B cell (primary cell): ENCODE measurements at regions not wholly inside any gene's neighbourhood (a gene's known extent, or its start where the extent isn't known, plus 50 kb on each side); places are given as distances from the start of the nearest gene placed in this dataset.

Experiments used
- ATAC-seq: fragments of 200-7000 bp; cut with Tn5 transposase; one replicate; pipeline ENCODE4 v1.10.0; 2021; ENCODE audit warnings: low read depth, mild to moderate bottlenecking, moderate number of reproducible peaks, moderate library complexity
- CTCF ChIA-PET: fragments of 350-600 bp; sonication (Branson Sonifier 250); formaldehyde crosslinking; loops from one replicate; lab custom pipeline; 2021; ENCODE audit warnings: antibody characterized with exemption, inconsistent platforms; lab: Charles Lee
- POLR2A ChIA-PET: fragments of 350-600 bp; sonication (Branson Sonifier 250); formaldehyde crosslinking; loops from one replicate; lab custom pipeline; 2021; ENCODE audit warnings: antibody characterized with exemption; lab: Charles Lee
- DNase-seq: peaks from one replicate; pipeline ENCODE4 v3.0.0; 2013
- H2AFZ ChIP-seq: 2 replicates; pipeline ENCODE4 v1.6.1; 2012; ENCODE audit warnings: mild to moderate bottlenecking, low read depth, low read length; ENCODE audit not compliant: insufficient read depth, poor library complexity, severe bottlenecking
- H3K27ac ChIP-seq, 2 donors: 1 replicate in 1 of 2; 2 replicates in 1 of 2; pipeline ENCODE4 v1.5.1; 2012 to 2013; ENCODE audit warnings: low read length in 2 of 2, mild to moderate bottlenecking in 2 of 2, moderate library complexity in 1 of 2
- H3K27me3 ChIP-seq, 4 experiments: fragments of 200-600 bp in 1 of 4; sonication (generic) in 1 of 4; replicated peaks in 1 of 4; 1 replicate in 2 of 4; 2 replicates in 2 of 4; pipeline versions ENCODE4 v1.6.1 to v1.7.0; 2013 to 2016; ENCODE audit warnings: low read length in 3 of 4, mild to moderate bottlenecking in 2 of 4, mixed read lengths in 1 of 4, moderate library complexity in 1 of 4; ENCODE audit not compliant: insufficient read depth in 4 of 4, control insufficient read depth in 3 of 4; ENCODE audit errors: control extremely low read depth in 1 of 4
- H3K36me3 ChIP-seq, 2 experiments: replicated peaks in 1 of 2; 1 replicate in 1 of 2; 2 replicates in 1 of 2; pipeline versions ENCODE4 v1.6.1 to v1.7.1; 2013; ENCODE audit warnings: low read length in 1 of 2; ENCODE audit not compliant: insufficient read depth in 2 of 2, control insufficient read depth in 1 of 2; ENCODE audit errors: control extremely low read depth in 1 of 2, extremely low read depth in 1 of 2
- H3K4me1 ChIP-seq, 2 donors: fragments of 200-600 bp in 1 of 2; sonication (generic) in 1 of 2; 1 replicate in 1 of 2; 2 replicates in 1 of 2; pipeline versions ENCODE4 v1.5.1 to v1.6.1; 2013 to 2017; ENCODE audit warnings: low read length in 2 of 2; ENCODE audit not compliant: control insufficient read depth in 2 of 2, insufficient read depth in 2 of 2
- H3K4me2 ChIP-seq: replicated peaks from 2 replicates; pipeline ENCODE3; 2012; ENCODE audit warnings: mild to moderate bottlenecking, low read depth, low read length; ENCODE audit not compliant: poor library complexity, severe bottlenecking
- H3K4me3 ChIP-seq, 5 experiments: fragments of 200-600 bp in 1 of 5; sonication (generic) in 1 of 5; 1 replicate in 3 of 5; 2 replicates in 2 of 5; pipeline versions ENCODE4 v1.5.1 to v1.7.0; 2011 to 2016; ENCODE audit warnings: low read length in 4 of 5, mild to moderate bottlenecking in 4 of 5, low read depth in 2 of 5, control low read depth in 1 of 5, moderate library complexity in 1 of 5; ENCODE audit not compliant: insufficient read depth in 1 of 5; ENCODE audit errors: control extremely low read depth in 1 of 5, extremely low read depth in 1 of 5
- H3K79me2 ChIP-seq: fragments of 200-600 bp; sonication (generic); one replicate; pipeline ENCODE4 v1.6.0; 2016; ENCODE audit warnings: low read length; ENCODE audit not compliant: control insufficient read depth, insufficient read depth
- H3K9ac ChIP-seq: fragments of 200-600 bp; sonication (generic); 2 replicates; pipeline ENCODE4 v1.6.1; 2017; ENCODE audit warnings: mild to moderate bottlenecking, low read length, moderate library complexity
- H3K9me3 ChIP-seq, 3 donors: one replicate each; pipeline versions ENCODE4 v1.6.1 to v1.7.1; 2013; ENCODE audit warnings: low read length in 2 of 3; ENCODE audit not compliant: control insufficient read depth in 2 of 3, insufficient read depth in 1 of 3; ENCODE audit errors: control extremely low read depth in 1 of 3
- H4K20me1 ChIP-seq: 2 replicates; pipeline ENCODE4 v1.6.0; 2012; ENCODE audit warnings: mild to moderate bottlenecking, low read length; ENCODE audit not compliant: insufficient read depth, control insufficient read depth, poor library complexity, severe bottlenecking
- H3K27ac Mint-ChIP-seq: one replicate; pipeline ENCODE4 v1.8.0; 2021; ENCODE audit warnings: mixed read lengths
- H3K27me3 Mint-ChIP-seq: one replicate; pipeline ENCODE4 v1.8.0; 2021; ENCODE audit warnings: mixed read lengths
- H3K4me1 Mint-ChIP-seq: one replicate; pipeline ENCODE4 v1.8.0; 2021; ENCODE audit warnings: mixed read lengths
- H3K4me3 Mint-ChIP-seq: one replicate; pipeline ENCODE4 v1.8.0; 2021; ENCODE audit warnings: mixed read lengths
- H3K9me3 Mint-ChIP-seq: one replicate; pipeline ENCODE4 v1.8.0; 2022; ENCODE audit warnings: mixed read lengths; ENCODE audit not compliant: insufficient read depth
- EZH2 ChIP-seq: IDR thresholded peaks from 2 replicates; pipeline ENCODE4 v1.6.1; 2012; ENCODE audit warnings: borderline replicate concordance, low read depth, mild to moderate bottlenecking, moderate library complexity, low read length; ENCODE audit not compliant: insufficient read depth, poor library complexity, severe bottlenecking
- WGBS: methylation state at CpG from one replicate; pipeline ENCODE4 v1.1.5; 2013; ENCODE audit warnings: missing lambda C conversion rate; ENCODE audit not compliant: insufficient coverage; 5-methylcytosine and 5-hydroxymethylcytosine counted together
- intact Hi-C: fragments of 100-400 bp; cut with micrococcal nuclease; formaldehyde crosslinking; loops from one replicate; pipeline ENCODE4 v1.10.0; 2022
- TF ChIP-seq, protein P1 (sequence below): fragments of 200-600 bp; IDR thresholded peaks from one replicate; pipeline ENCODE4 v1.8.0; 2022; ENCODE audit warnings: antibody characterized with exemption, mild to moderate bottlenecking

DNA sequence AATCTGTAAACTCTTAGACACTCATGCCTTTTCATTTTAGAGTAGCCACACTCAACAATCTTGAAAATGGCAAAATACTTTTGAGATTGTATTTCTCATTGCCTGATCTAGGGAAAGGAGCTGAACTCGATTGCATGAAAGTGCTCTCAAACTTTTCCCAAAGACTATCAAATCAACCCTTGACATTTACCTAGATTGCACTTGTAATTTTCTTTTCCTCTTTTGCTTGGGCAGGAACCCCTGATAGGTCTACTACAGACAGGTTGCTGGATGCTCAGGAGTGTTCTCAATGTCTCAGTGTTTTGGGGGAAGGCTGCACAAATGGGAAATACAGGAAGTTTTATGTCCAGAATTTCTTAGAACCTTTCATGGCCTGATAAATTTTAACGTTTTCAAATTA is 468.0 kb upstream of the GJE1 start:
- no peaks in the 10 kb centered on the region for H3K79me2 ChIP-seq
- intact Hi-C loops: no loop called here
- no peaks in the 10 kb centered on the region for H3K4me1 Mint-ChIP-seq
- H3K27ac Mint-ChIP-seq: no peak overlapping the region
- H3K36me3 ChIP-seq: no peaks in the 10 kb centered on the region
- ChIA-PET CTCF (no interaction called here), POLR2A (no interaction called here)
- no peak overlapping the region for H3K27ac ChIP-seq
- H3K9me3 ChIP-seq: peaks cover 0 to 12% (median 0%) of the 10 kb centered on the region in 3 donors
- no CpG with 5 or more reads among the region's 2 CpGs for WGBS
- H4K20me1 ChIP-seq: no peaks in the 10 kb centered on the region
- ATAC-seq (no peak), DNase-seq (no peak)
- H3K27me3 ChIP-seq: no peaks in the 10 kb centered on the region
- TF ChIP-seq, protein P1, sequence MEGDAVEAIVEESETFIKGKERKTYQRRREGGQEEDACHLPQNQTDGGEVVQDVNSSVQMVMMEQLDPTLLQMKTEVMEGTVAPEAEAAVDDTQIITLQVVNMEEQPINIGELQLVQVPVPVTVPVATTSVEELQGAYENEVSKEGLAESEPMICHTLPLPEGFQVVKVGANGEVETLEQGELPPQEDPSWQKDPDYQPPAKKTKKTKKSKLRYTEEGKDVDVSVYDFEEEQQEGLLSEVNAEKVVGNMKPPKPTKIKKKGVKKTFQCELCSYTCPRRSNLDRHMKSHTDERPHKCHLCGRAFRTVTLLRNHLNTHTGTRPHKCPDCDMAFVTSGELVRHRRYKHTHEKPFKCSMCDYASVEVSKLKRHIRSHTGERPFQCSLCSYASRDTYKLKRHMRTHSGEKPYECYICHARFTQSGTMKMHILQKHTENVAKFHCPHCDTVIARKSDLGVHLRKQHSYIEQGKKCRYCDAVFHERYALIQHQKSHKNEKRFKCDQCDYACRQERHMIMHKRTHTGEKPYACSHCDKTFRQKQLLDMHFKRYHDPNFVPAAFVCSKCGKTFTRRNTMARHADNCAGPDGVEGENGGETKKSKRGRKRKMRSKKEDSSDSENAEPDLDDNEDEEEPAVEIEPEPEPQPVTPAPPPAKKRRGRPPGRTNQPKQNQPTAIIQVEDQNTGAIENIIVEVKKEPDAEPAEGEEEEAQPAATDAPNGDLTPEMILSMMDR: no peak
- no peak for TF ChIP-seq EZH2
- no peaks in the 10 kb centered on the region for H3K27me3 Mint-ChIP-seq
- H3K4me3 Mint-ChIP-seq: no peak overlapping the region
- no peaks in the 10 kb centered on the region for H3K4me1 ChIP-seq
- H3K9me3 Mint-ChIP-seq: no peaks in the 10 kb centered on the region
- no peak overlapping the region for H3K9ac ChIP-seq
- no peak overlapping the region for H3K4me3 ChIP-seq
- H2AFZ ChIP-seq: no peak overlapping the region
- no peak overlapping the region for H3K4me2 ChIP-seq

DNA sequence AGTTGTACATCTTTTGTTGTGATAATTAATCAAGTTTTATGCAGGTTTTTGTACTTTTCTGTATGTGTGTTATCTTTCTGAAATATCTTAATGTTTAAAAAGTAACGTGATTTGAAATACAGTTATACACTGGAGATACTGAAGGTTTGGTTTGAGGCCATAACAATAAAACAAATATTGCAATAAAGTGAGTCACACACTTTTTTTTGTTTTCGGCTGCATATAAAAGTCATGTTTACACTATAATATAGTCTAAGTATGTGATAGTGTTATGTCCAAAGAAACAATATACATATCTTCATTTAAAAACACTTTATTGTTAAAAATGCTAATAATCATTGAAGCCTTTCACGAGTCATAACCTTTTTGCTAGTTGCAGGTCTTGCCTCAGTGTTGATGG is 473.1 kb upstream of the GJE1 start:
- H3K4me1 Mint-ChIP-seq: no peaks in the 10 kb centered on the region
- Histone ChIP-seq H3K27me3 (no peaks in the 10 kb centered on the region), H3K4me1 (no peaks in the 10 kb centered on the region), H3K9ac (no peak overlapping the region), H2AFZ (no peak overlapping the region), H3K9me3 (no peaks in the 10 kb centered on the region), H3K27ac (no peak overlapping the region), H3K4me2 (no peak overlapping the region), H3K4me3 (no peak overlapping the region), H3K36me3 (no peaks in the 10 kb centered on the region), H3K79me2 (no peaks in the 10 kb centered on the region), H4K20me1 (no peaks in the 10 kb centered on the region)
- ChIA-PET CTCF (no interaction called here), POLR2A (no interaction called here)
- no CpG with 5 or more reads among the region's 3 CpGs for WGBS
- no peak overlapping the region for H3K4me3 Mint-ChIP-seq
- TF ChIP-seq EZH2: no peak
- TF ChIP-seq, protein P1: no peak
- H3K27me3 Mint-ChIP-seq: no peaks in the 10 kb centered on the region
- intact Hi-C loops: no loop called here
- H3K27ac Mint-ChIP-seq: no peak overlapping the region
- peaks cover 4% of the 10 kb centered on the region for H3K9me3 Mint-ChIP-seq
- DNase-seq: no peak
- ATAC-seq: no peak
